ENCODE measurements at regions not wholly inside any gene's neighbourhood (a gene's known extent, or its start where the extent isn't known, plus 50 kb on each side); places are given as distances from the start of the nearest gene placed in this dataset.
"Not testable (repeated sequence)": the region's sequence is repeated elsewhere in the genome, so short reads cannot be mapped to it uniquely, and the experiment has no call there.

DNA sequence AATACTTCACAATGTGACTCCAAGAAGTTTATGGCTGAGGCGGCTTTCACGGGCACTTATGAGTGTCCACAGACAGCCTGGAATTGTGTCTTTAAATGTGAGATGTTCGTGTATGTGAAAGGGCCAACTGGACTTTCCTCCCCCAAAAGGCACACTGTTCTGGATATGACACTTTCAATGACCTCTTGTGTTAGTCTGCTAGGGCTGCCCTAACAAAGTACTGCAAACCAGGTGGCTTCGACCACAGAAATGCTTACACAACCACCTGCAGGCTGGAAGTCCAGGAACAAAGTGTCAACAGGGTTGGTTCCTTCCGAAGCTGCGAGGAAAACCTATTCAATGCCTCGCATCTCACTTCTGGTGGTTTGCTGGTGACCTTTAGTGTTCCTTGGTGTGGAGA is 281.7 kb downstream of the ANAPC1 start:
- DNase-seq = not testable (repeated sequence)

DNA sequence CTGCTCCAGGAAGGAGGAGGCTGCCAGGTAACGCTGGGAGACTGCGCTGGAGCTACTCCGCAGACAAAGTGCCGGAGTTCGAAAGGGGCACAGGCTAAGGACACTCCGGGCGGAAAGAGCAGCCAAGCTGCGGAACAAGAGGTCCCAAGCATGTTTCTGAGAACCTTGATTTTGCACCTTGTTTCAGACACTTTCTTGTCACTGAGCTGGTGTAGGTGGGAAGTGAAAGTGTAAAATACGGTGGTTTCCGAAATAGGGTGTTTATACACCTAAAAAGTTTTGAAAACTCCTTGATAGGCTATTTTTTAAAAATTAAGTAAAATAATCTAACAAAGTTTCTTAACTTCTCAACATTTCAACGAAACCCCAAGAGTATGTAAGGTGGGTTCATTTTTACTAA is 278.2 kb downstream of the ANAPC1 start:
- not testable (repeated sequence) for DNase-seq

DNA sequence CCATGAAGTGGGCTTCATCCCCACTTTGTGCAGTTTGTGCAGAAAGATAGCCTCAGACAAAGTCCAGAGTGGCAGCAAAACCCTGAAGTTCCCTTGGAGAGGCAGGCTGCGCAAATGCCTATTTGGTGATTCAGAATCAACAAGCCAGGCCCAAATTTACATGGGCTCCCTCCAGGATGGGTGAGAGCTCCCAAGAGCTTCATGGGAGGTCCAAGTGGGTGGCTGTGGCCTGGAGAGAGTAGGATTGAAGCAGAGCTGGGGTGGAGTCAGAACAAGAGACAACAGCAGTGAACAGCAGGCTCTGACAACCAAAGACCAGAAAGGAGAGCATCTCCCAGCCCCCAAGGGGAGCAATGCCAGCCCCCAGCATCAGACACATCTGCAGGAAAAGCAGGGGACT is 277.4 kb downstream of the ANAPC1 start:
- not testable (repeated sequence) for DNase-seq

DNA sequence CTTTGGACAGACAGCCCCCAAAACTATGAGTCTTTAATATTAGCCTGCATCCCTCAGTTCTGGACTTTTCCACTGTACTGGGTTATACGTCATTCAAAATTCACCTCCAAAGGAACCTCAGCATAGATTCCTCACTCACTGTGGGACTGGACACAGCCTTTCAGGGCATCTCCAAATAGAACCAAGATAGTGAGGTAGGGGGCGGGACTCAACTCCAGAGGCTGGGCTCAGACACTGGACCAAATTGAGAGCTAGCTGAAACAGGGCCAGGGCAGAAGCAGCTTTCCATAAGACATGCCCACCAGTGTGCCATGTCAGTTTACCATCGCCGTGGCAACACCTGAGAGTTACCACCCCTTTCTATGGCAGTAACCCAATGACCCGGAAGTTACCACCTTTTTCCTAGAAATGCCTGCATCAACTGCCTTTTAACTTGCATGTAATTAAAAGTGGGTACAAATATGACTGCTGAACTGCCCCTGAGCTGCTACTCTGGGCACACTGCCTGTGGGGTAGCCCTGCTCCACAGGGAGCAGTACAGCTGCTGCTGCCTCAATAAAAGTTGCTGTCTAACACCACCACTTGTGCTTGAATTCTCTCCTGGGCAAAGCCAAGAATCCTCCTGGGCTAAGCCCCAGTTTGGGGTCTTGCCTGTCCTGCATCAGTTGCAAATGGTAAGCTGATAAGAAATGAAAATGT is 274.7 kb downstream of the ANAPC1 start:
- not testable (repeated sequence) for DNase-seq

DNA sequence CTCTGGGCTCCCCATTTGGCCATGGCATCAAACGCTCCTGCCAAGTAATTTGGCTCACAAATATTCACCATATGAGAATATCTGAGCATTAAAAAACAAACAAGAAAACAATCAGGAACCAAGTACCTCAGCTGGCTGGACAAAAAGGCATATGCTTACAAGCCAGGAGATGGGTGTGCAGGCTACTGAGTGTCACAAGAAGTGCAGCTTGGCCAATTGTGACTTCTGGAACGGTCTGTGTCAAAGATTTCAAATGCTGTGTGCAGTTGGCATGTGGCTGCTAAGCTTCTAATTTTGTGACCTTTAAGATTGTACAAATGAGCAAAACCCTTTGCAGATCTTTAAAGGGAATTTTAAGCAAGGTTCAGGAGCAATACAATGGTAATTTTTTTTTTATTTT is 274.0 kb downstream of the ANAPC1 start:
- not testable (repeated sequence) for DNase-seq

DNA sequence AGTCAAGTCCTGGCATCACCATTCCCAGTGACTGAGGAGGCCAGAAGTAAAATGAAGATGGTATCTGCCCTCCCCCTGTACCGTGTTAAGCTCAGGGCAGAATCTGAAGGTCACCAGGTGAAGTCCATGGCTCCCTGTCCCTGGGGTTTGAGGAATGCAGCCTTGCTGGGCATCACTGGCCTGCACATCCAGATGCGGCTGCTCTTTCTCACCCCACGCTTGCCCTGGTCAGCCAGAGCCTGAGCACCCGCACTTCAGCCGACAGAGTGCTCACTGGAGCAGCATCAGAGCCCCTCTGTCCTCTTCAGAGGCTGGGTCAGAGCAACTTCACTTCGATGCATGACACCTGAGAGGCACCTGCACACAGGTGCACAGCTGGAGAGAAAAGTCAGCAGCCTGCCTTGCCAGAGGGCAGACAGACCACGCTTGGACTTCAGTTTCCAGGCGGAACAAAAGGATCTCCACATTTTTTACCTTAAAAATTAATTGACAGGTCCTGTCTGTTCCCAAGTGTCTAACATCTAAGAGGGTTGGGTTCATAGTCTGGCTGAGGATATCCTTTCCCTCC is 267.3 kb downstream of the ANAPC1 start:
- DNase-seq = no peak

DNA sequence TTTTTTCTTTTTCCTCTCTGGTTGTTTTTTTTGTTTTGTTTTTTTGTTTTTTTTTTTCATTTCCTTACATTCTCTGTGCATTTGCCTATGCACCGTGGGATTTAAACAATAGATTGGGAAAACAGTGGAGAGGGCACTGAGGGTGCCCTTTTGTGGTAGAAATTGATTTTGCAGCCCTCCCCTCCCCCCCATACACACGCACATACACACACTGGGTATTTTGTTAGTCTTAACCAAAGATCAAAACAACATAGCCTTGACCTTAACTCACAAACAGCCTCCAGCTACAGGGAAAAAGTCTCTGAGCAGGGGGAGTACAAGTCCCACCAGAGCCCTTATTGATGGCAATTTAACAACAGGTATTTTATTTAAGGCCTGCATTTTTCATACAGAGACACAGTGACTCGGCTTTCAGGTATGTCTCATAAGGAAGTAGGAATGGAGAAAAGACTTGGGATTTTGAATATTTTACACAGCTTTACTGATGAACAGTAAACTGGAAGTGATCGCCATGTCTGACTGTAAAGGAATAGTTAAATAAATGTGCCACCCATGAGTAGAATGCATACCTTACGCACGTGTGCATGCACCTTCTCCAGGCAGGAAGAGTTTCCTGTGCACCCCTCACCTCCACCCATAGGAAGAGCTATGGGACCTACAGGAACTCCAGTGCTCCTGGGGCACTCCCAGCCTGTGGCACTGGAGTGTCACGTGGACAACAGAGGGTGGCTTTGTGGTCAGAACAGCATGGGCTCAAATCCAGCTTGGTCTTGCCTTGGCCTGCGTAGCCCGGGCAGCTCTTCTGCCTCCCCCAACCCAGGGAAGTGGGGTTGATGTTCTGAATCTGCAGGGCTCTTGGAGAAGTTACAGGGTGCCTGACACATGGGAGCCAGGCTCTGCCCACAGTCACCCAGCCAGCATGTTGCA is 266.4 kb downstream of the ANAPC1 start:
- DNase-seq = no peak

DNA sequence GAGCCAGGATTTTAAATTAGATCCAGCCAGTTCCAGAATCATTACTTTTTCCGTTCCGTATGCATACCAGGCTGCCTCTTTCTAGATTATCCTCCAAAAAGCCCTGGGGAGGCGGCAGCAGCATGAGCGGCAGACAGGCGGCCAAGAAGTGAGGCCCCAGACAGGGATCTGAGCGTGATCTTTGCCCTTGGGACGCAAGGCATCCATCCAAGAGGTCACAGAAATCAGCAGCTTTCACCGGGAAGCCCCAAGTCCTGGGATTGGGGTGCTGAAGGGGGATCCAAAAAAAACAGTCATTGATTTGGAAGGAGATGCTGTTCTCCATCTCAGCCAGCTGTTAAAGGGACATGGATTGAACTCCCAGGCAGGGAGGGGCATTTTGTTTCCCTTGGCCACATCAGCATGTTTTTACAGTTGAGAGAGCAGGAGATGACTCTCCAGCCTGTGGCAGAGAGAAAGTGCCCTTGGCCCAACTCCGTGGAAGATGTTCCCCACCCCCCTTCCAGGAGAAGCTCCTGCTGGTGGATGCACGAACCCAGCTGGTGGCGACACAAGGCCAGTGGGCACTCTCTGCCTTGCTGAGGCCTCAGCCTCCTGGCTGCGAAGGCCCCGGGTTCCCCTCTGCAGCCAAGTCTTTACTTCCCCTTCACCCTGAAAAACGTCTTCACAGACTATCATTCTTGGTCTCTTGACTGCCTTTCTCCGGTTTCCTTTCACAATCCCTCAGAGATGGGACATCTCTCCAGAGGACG is 265.6 kb downstream of the ANAPC1 start:
- DNase-seq = no peak

DNA sequence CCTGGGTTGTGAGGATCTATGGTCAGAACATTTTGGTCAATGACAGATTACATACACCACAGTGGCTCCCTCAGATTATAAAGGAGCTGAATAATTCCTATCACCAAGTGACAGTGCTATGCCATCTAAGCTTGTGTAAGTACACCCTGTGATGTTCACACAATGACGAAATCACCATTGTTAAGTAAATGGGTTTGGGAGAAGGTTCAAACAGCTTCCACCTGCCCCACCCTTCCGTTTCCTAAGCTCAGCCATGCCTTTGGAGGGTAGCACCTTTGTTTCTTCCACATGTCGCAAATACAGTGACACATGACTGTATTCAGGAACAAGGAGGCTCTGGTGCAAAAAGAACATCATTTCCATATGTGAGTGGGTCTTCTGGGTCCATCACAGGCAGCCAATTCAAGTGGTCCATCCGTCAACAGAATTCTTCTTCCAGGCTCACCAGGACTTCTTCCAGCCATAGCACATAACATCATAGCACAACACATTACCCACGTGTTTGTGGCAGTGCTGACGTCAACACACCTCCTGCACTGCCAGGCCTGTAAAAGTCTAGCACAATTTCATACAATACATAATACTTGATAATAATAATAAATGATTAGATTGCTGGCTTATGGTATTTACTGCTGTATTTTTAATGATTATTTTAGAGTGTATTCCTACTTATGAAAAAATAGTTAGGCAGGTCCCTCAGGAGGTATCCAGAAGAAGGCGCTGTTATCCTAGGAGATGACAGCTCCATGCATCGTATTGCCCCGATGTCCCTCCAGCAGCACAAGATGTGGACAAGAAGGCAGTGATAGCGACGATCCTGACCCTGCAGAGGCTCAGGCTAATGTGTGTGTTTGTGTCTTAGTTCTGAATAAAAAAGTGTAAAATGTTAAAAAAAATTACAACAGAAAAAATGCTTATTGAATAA is 264.8 kb downstream of the ANAPC1 start:
- DNase-seq = no peak

DNA sequence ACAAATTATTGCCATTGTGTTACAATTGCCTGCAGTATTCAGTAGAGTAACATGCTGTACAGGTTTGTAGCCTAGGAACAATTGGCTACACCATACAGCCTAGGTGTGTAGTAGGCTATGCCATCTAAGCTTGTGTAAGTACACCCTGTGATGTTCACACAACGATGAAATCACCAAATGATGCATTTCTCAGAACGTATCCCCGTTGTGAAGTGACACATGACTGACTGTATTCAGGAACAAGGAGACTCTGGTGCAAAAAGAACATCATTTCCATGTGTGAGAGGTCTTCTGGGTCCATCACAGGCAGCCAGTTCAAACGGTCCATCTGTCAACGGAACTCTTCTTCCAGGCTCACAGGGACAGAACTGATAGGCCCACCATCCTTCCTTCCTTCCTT is 263.7 kb downstream of the ANAPC1 start:
- no peak for DNase-seq

DNA sequence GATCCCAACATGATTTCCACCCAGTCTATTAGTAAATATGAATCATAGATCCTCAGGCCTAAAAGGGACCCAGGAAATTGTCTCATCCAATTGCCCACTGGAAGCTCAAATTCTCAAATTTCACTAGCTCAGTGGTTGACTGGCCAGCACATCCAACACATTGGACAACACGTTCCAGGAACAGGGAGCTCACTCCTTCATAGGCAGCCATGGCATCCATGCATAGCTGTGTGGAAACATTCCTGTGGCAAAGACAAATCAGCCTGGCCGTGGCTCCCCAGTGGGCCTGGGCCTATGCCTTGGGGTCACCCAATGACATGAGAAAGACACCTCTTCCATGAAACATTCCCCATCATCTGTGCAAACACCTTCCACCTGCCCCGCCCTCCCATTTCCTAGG is 261.1 kb downstream of the ANAPC1 start:
- no peak for DNase-seq

DNA sequence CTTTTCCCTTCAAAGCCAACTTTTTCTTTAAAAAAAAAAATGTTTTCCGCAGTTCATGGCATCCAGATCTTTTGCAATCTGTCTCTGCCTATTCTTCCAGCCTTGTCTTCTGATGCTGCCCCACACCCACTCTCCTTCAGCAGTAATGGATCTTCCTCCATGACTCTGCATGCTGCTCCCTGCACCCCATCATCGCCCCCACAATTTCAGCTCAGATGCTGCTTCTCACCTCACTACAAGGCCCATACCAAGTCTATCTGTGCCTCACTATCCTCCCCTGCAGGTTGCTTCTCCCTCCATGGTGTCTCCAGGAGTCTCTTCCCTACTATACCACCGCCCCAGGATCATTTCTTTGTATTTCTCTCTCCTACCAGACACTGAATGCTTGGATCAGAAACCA is 260.6 kb downstream of the ANAPC1 start:
- DNase-seq = no peak

DNA sequence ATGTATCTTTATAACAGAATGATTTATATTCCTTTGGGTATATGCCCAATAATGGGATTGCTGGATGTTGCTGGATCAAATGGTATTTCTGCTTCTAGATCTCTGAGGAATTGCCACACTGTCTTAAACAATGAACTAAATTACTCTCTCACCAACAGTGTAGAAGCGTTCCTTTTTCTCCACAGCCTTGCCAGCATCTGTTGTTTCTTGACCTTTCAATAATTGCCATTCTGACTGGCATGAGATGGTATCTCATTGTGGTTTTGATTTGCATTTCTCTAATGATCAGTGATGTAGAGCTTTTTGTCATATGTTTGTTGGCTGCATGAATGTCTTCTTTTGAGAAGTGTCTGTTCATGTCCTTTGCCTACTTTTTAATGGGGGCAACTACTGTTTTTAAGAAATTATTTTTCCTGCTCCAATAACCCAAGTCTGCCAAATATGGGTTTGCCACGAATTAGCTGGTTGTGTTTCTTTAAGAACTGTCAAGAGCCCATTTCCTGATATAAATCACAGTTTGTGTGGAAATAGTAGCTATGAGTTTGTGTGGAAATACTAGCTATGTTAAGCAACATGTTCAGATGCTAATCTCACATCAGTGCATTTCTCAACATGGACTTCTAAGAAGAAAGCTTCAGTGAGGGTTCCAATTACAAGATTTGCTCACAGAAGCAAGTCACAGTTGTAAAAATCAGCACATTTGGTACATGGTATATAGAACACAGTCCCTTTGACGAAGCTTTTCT is 259.4 kb downstream of the ANAPC1 start:
- DNase-seq = no peak

DNA sequence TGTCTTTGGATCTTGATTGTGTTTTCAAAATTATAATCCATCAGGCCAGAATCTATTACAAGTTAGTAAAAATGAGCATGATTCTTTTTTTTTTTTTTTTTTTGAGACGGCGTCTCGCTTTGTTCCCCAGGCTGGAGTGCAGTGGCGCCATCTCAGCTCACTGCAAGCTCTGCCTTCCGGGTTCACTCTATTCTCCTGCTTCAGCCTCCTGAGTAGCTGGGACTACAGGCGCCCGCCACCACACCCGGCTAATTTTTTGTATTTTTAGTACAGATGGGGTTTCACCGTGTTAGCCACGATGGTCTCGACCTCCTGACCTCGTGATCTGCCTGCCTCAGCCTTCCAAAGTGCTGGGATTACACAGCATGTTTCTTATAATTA is 258.8 kb downstream of the ANAPC1 start:
- DNase-seq = not testable (repeated sequence)

DNA sequence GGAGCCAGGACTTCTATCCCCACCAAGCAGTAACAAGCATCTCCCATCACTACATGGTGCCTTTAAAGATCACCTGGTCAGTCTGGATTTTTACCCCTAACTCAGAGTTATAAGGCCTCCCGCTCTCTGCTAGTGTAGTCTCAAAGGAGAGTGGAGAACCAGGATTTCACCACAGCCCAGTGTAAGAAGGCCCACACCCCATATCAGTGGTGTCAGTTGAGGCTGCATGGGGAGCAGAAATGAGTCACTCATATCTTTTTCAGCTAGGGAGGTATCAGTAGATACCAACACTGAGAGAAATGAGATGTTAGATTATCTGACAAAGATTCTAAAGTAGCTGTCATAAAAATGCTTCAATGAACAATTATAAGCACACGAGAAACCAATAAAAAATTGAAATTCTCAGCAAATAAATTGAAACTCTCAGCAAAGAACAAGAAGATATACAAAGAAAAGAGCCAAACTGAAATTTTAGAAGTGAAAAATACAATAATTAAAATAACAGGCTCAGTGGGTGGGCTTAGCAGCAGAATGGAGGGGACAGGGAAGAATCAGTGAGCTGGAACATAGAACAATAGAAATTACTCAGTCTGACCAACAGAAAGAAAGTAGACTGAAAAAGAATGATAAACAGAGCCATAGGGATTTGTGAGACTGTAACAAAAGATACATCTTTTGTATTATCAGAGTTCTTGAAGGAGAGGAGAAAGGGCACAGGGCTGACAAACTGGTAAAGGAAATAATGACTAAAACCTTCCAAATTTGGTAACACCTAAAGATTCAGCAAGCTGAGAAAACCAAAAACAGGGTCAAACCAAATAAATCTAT is 257.7 kb downstream of the ANAPC1 start:
- DNase-seq = no peak

DNA sequence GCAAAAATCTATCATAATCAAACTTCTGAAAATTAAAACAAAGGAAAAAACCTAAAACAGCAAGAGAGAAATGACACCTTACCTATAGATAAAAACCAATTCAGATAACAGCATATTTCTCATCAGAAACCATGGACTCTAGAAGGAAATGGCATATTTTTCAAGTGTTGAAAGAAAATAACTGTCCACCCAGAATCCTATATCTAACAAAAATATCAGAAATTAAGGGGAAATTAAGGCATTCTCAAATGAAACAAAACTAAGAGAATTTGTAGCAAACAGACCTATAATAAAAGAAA is 257.2 kb downstream of the ANAPC1 start:
- no peak for DNase-seq

DNA sequence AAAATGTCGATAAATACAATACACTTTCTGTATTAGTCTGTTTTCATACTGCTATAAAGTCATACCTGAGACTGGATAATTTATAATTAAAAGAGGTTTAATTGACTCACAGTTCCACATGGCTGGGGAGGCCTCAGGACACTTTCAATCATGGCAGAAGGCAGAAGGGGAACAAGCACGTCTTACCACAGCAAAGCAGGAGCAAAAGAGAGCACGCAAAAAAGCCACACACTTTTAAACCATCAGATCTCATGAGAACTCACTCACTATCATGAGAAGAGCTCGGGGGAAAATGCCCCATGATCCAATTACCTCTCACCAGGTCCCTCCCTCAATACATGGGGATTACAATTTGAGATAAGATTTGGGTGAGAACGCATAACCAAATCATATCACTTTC is 256.7 kb downstream of the ANAPC1 start:
- no peak for DNase-seq

DNA sequence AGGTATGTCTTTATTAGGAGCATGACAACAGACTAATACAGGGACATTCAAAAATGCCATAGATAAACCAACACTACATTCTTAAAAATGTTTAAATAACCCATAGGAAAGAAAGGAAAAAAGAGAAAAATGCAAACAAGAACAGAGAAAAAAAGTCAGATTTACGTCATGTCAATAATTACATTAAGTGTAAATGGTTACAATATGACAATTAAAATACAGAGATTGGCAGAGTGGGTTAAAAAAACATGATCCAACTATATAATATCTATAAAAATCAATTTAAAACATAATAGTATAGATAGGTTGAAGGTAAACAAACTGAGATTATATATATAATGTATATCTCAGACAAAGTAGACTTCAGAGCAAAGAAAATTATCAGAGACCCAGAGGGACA is 255.8 kb downstream of the ANAPC1 start:
- no peak for DNase-seq

DNA sequence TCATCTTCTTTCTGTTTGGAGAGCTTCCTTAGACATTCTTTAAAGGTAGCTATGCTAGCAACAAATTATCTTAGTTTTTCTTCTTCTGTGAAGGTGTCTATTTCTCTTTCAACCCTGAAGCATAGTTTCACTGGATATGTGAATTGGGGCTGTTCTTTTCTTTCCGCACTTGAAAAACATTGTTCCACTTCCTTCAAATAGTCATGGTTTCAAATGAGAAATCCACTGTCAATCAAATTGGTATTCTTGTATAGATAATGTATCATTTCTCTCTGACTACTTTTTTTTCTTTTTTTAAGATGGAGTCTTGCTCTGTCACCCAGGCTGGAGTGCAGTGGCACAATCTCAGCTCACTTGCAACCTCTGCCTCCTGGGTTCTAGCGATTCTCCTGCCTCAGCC is 254.0 kb downstream of the ANAPC1 start:
- DNase-seq = no peak

DNA sequence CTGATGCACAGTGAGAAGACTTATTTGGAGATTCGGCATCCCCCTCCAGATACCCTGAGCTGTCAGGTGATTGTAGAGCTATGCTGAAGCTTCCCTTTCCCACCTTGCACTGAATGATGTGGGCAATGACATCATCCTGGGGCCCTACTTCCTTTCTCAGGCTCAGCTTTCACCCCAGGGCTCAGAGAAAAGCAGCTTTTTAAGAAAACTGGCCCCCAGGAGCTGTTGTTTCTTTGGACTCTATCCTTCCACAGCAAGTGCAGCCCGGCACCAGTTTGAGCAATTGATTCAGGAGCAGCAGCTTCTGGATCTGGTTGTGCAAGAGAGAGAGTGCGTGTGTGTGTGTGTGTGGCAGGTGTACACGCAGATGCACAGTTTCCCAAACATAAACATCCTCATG is 251.3 kb downstream of the ANAPC1 start:
- no peak for DNase-seq

DNA sequence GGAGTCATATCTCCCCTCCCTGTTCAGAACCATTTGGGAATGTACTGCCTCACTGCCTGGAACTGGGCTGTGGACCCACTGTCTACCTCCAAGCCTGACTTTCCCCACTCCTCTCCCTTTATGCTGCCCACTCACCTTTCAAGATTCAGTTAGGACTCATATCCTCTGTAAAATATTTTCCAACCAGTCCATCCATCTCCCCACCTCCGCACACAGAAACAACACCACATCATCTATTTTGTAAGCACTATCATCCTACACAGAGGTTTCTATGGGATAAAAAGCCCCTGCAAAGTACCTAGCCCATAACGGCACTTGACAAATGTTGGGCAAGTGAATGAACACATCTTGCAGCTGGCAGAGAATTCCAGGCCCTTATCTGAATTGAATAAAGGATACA is 250.8 kb downstream of the ANAPC1 start:
- DNase-seq = no peak

Data from NCI-H1105 treated with DMSO at 0.1 percent for 48 hours (cell line).